ENCODE measurements at regions not wholly inside any gene's neighbourhood (a gene's known extent, or its start where the extent isn't known, plus 50 kb on each side); places are given as distances from the start of the nearest gene placed in this dataset.

GRCh38 chr14:30088620-30089019 lies 161.0 kb upstream of the PRKD1 start:
- TF ChIP-seq CTCF (IDR thresholded peaks at IDR 0.05) = no peak
- no peak for TF ChIP-seq POLR2A (IDR thresholded peaks at IDR 0.05)
